Naive thymus-derived CD4-positive, alpha-beta T cell (primary cell): ENCODE measurements at regions not wholly inside any gene's neighbourhood (a gene's known extent, or its start where the extent isn't known, plus 50 kb on each side); places are given as distances from the start of the nearest gene placed in this dataset.

Experiments used
- ATAC-seq: fragments of 150-1000 bp; cut with Tn5 transposase; 2 replicates; pipeline ENCODE4 v1.10.0; 2021; ENCODE audit warnings: mild to moderate bottlenecking, moderate library complexity
- CTCF ChIA-PET: fragments of 350-600 bp; sonication (Branson Sonifier 250); formaldehyde crosslinking; loops from one replicate; lab custom pipeline; 2021; ENCODE audit warnings: antibody characterized with exemption; lab: Charles Lee
- POLR2A ChIA-PET: fragments of 350-600 bp; sonication (Branson Sonifier 250); formaldehyde crosslinking; loops from one replicate; lab custom pipeline; 2021; ENCODE audit warnings: antibody characterized with exemption, inconsistent platforms; lab: Charles Lee
- DNase-seq, 9 donors: peaks; one replicate each; pipeline versions ENCODE4 v3.0.0 to v3.0.0-alpha.2; 2020 to 2022; ENCODE audit warnings: mixed read lengths in 1 of 9
- H3K27ac ChIP-seq: one replicate; pipeline ENCODE4 v1.7.0; 2013; ENCODE audit warnings: mild to moderate bottlenecking, low read depth, low read length, moderate library complexity
- H3K27me3 ChIP-seq, 2 donors: one replicate each; pipeline ENCODE4 v1.7.0; 2013; ENCODE audit warnings: low read length in 2 of 2, mild to moderate bottlenecking in 2 of 2, moderate library complexity in 2 of 2; ENCODE audit not compliant: control insufficient read depth in 2 of 2, insufficient read depth in 2 of 2
- H3K36me3 ChIP-seq, 3 experiments: 1 replicate in 2 of 3; 2 replicates in 1 of 3; pipeline ENCODE4 v1.7.0; 2013; ENCODE audit warnings: low read length in 3 of 3, mild to moderate bottlenecking in 3 of 3, moderate library complexity in 1 of 3; ENCODE audit not compliant: insufficient read depth in 3 of 3, control insufficient read depth in 2 of 3
- H3K4me1 ChIP-seq, 2 donors: one replicate each; pipeline ENCODE4 v1.7.0; 2013; ENCODE audit warnings: low read length in 2 of 2, mild to moderate bottlenecking in 2 of 2, moderate library complexity in 1 of 2; ENCODE audit not compliant: control insufficient read depth in 2 of 2, insufficient read depth in 2 of 2
- H3K4me3 ChIP-seq: 2 replicates; pipeline ENCODE4 v1.7.0; 2013; ENCODE audit warnings: mild to moderate bottlenecking, low read length
- H3K9me3 ChIP-seq, 3 experiments: 1 replicate in 2 of 3; 2 replicates in 1 of 3; pipeline ENCODE4 v1.7.0; 2013; ENCODE audit warnings: low read length in 3 of 3; ENCODE audit not compliant: control insufficient read depth in 2 of 3
- H3K27ac Mint-ChIP-seq, 9 donors: one replicate each; pipeline ENCODE4 v1.8.0; 2020 to 2022; ENCODE audit warnings: mixed read lengths in 9 of 9, mild to moderate bottlenecking in 8 of 9, moderate library complexity in 5 of 9, inconsistent platforms in 2 of 9
- H3K27me3 Mint-ChIP-seq, 5 donors: one replicate each; pipeline ENCODE4 v1.8.0; 2021 to 2022; ENCODE audit warnings: mixed read lengths in 5 of 5, mild to moderate bottlenecking in 1 of 5
- H3K36me3 Mint-ChIP-seq, 5 donors: one replicate each; pipeline ENCODE4 v1.8.0; 2020 to 2022; ENCODE audit warnings: mixed read lengths in 5 of 5, mild to moderate bottlenecking in 3 of 5, inconsistent platforms in 1 of 5
- H3K4me1 Mint-ChIP-seq, 7 donors: one replicate each; pipeline ENCODE4 v1.8.0; 2020 to 2022; ENCODE audit warnings: mixed read lengths in 7 of 7, mild to moderate bottlenecking in 3 of 7, inconsistent platforms in 1 of 7
- H3K4me3 Mint-ChIP-seq, 10 donors: one replicate each; pipeline ENCODE4 v1.8.0; 2020 to 2022; ENCODE audit warnings: mild to moderate bottlenecking in 10 of 10, mixed read lengths in 10 of 10, moderate library complexity in 6 of 10, inconsistent platforms in 2 of 10
- H3K9me3 Mint-ChIP-seq, 11 donors: one replicate each; pipeline ENCODE4 v1.8.0; 2020 to 2022; ENCODE audit warnings: mixed read lengths in 11 of 11, mild to moderate bottlenecking in 4 of 11, inconsistent platforms in 1 of 11, moderate library complexity in 1 of 11
- intact Hi-C, 2 donors: fragments of 100-400 bp; cut with micrococcal nuclease; formaldehyde crosslinking; loops; one replicate each; pipeline ENCODE4 v1.15.1; 2023

DNA sequence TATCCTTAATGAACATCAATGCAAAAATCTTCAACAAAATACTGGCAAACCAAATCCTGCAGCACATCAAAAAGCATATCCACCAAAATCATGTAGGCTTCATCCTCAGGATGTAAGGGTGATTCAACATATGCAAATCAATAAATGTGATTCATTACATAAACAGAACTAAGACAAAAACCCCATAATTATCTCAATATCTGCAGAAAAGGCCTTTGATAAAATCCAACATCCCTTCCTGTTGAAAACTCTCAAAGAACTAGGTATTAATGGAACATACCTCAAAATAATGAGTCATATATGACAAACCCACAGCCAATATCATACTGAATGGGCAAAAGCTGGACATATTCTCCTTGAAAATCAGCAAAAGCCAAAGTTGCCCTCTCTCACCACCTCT, 54.6 kb upstream of the DEPDC1 start:
- Histone ChIP-seq H3K4me3 (no peak overlapping the region), H3K4me1 (no peaks in the 10 kb centered on the region), H3K9me3 (no peaks in the 10 kb centered on the region), H3K36me3 (no peaks in the 10 kb centered on the region), H3K27me3 (no peaks in the 10 kb centered on the region), H3K27ac (no peak overlapping the region)
- ChIA-PET CTCF (interaction anchor here (0.6 kb wide), 1 partner anchor 160 kb away, joined by 3 read pairs; no protein-coding TSS in a partner anchor), POLR2A (no interaction called here)
- Mint-ChIP-seq H3K27me3 (peaks cover 0 to 4% (median 0%) of the 10 kb centered on the region in 5 donors), H3K9me3 (peaks cover 5 to 59% (median 11%) of the 10 kb centered on the region in 11 donors), H3K4me3 (no peak overlapping the region), H3K4me1 (no peaks in the 10 kb centered on the region), H3K36me3 (peaks cover 0 to 5% (median 0%) of the 10 kb centered on the region in 5 donors), H3K27ac (no peak overlapping the region)
- DNase-seq (no peak), ATAC-seq (no peak)
- intact Hi-C loops: no loop called here

DNA sequence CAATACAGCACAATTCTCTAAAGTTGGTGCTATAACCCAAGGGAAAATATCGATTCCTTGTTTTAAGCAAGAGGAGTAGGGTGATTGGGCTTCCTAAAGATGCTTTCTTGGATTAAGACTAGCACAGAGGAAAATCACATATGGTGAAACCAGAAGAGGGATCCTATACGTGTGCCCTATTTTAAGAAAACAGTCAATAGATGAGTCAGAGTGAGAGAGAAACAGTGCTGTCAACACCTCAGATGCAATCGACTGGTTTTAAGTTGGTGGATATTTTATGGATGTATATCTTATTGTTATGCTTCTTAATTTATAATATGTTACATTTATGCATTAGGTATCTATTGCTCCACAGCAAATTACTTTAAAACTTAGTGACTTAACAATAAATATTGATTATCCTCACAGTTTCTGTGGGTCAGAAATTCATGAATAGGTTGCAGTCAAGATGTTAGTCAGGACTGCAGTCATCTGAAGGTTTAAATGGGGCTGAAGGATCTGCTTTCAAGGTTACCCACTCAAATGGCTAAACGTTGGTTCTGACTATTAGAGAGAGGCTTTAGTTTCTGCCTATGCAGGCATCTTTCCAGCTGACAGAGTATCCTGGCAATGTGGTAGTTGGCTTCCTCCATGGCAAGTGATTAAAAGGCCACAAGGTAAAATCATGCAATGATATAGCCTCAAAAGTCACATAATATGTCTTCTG, 61.6 kb upstream of the DEPDC1 start:
- Histone ChIP-seq H3K9me3 (no peaks in the 10 kb centered on the region), H3K4me1 (no peaks in the 10 kb centered on the region), H3K36me3 (no peaks in the 10 kb centered on the region), H3K27ac (no peak overlapping the region), H3K27me3 (no peaks in the 10 kb centered on the region), H3K4me3 (no peak overlapping the region)
- Mint-ChIP-seq H3K36me3 (peaks cover 0 to 2% (median 0%) of the 10 kb centered on the region in 5 donors), H3K27me3 (peaks cover 0 to 6% (median 0%) of the 10 kb centered on the region in 5 donors), H3K4me1 (no peaks in the 10 kb centered on the region), H3K9me3 (peaks cover 0 to 27% (median 6%) of the 10 kb centered on the region in 11 donors), H3K27ac (no peak overlapping the region), H3K4me3 (no peak overlapping the region)
- ChIA-PET POLR2A (no interaction called here), CTCF (no interaction called here)
- ATAC-seq: no peak
- intact Hi-C loops: no loop called here
- no peak for DNase-seq

DNA sequence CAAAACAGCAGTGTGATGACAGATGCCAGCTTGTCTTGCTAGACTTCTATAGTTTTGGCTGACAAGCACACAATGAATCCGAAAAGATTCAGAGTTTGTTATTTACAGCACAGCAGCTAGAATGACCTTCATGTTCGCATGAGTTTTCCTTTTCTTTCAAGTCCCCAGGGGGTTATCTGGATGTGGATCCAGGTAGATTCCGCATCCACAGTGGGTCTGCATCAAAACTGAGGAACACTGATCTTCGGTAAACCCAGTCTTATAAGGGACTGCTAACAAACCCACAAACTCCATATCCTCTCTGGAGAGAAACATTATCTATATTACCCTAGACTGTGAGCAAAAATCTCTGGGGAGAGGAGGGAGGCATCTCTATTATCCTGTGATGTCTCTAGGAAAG, 69.0 kb upstream of the DEPDC1 start:
- H3K4me3 ChIP-seq: no peak overlapping the region
- intact Hi-C loops: no loop called here
- Mint-ChIP-seq H3K36me3 (no peaks in the 10 kb centered on the region), H3K9me3 (peaks cover 0 to 14% (median 2%) of the 10 kb centered on the region in 11 donors), H3K27ac (no peak overlapping the region), H3K4me1 (no peaks in the 10 kb centered on the region), H3K27me3 (peaks cover 0 to 12% (median 0%) of the 10 kb centered on the region in 5 donors), H3K4me3 (no peak overlapping the region)
- no peak for DNase-seq
- no peaks in the 10 kb centered on the region for H3K9me3 ChIP-seq
- H3K27ac ChIP-seq: no peak overlapping the region
- no peak for ATAC-seq
- CTCF ChIA-PET: no interaction called here
- POLR2A ChIA-PET: no interaction called here
- H3K36me3 ChIP-seq: no peaks in the 10 kb centered on the region
- no peaks in the 10 kb centered on the region for H3K27me3 ChIP-seq
- no peaks in the 10 kb centered on the region for H3K4me1 ChIP-seq

DNA sequence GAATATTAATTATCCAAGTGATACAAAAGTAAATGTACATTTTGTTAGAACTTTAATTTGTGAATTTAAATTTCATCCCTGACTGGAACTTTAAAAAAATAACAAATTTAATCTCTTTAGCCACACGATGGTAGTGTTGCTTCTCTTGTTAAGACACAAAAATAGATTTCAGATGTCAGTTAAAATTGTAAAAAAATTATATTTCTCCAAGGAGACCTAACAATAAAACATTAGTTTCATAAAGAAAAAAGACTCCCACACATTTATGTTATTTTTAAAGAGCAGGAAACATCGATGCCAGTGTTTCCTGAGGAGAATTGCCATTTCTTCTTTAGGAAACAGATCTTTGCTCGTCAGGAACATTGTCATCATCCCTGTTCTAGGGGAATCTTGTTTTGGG, 74.0 kb upstream of the DEPDC1 start:
- ATAC-seq (no peak), DNase-seq (no peak)
- Histone ChIP-seq H3K4me1 (no peaks in the 10 kb centered on the region), H3K27me3 (no peaks in the 10 kb centered on the region), H3K36me3 (no peaks in the 10 kb centered on the region), H3K4me3 (no peak overlapping the region), H3K9me3 (no peaks in the 10 kb centered on the region), H3K27ac (no peak overlapping the region)
- H3K9me3 Mint-ChIP-seq: peaks cover 0 to 7% (median 2%) of the 10 kb centered on the region in 11 donors
- no peaks in the 10 kb centered on the region for H3K4me1 Mint-ChIP-seq
- intact Hi-C loops: no loop called here
- ChIA-PET CTCF (no interaction called here), POLR2A (no interaction called here)
- no peak overlapping the region for H3K27ac Mint-ChIP-seq
- H3K36me3 Mint-ChIP-seq: no peaks in the 10 kb centered on the region
- H3K27me3 Mint-ChIP-seq: peaks cover 0 to 6% (median 0%) of the 10 kb centered on the region in 5 donors
- no peak overlapping the region for H3K4me3 Mint-ChIP-seq

DNA sequence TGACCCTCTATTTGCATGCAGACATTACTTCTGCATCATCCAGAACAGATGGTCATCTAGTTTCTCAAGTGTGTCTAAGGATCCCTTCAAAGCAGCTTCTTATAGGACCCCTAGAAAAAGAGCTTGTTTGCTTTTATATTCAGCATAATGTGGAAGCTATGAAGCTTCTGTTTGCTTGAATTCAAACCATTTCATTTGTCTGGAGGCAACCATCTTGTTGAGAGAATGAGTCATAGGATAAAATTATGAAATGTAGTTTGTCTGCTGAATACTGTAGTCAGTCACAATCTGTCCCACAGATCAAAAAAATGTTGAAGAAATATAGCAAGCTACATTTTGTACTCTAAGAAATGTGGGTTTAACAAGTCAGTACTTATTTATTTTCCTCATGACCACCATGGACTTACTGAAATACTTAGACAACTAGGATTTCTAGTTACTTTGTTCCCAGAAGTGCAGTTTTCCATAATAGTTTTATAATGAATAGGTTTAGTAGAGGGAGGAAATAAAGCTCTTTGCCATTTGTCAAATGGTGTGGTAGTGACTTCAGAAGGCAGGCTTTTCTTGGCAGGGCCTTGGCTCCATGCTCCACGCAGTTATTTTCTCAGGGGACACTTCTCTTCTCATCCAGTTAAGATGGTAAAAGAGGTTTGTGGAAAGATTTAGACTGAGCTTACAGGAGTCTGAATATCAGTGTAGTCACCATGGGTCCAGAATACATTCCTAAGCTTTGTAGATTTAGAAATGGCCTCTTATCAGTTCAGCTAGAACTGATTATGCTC, 74.8 kb upstream of the DEPDC1 start:
- H3K27me3 ChIP-seq: no peaks in the 10 kb centered on the region
- no peaks in the 10 kb centered on the region for H3K4me1 ChIP-seq
- no peak overlapping the region for H3K27ac ChIP-seq
- CTCF ChIA-PET: no interaction called here
- Mint-ChIP-seq H3K27me3 (peaks cover 0 to 6% (median 0%) of the 10 kb centered on the region in 5 donors), H3K36me3 (no peaks in the 10 kb centered on the region), H3K4me3 (no peak overlapping the region), H3K4me1 (no peaks in the 10 kb centered on the region), H3K9me3 (peaks cover 0 to 7% (median 2%) of the 10 kb centered on the region in 11 donors), H3K27ac (no peak overlapping the region)
- H3K36me3 ChIP-seq: no peaks in the 10 kb centered on the region
- no peaks in the 10 kb centered on the region for H3K9me3 ChIP-seq
- ATAC-seq: no peak
- DNase-seq: no peak
- intact Hi-C loops: no loop called here
- H3K4me3 ChIP-seq: no peak overlapping the region
- POLR2A ChIA-PET: no interaction called here

DNA sequence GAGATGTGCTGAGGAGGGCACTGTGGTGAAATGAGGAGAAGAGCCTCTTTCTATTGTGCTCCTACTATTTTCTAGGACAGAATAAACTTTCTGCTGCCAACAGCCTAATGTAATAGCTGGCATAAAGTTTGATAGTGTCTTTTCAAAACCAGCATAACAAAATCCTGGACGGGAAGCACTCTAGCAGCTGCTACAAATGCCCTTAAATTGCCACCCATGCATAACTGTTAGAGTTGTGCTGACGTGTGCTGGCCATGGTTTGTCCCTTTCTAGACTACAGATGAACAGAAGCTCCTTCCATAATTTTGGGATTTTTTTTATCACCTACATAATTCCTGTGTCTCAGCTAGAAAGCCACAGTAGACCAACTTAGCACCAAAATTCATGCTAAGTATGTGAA, 88.5 kb upstream of the DEPDC1 start:
- no peak for ATAC-seq
- intact Hi-C loops: no loop called here
- Mint-ChIP-seq H3K36me3 (no peaks in the 10 kb centered on the region), H3K9me3 (peaks cover 3 to 32% (median 8%) of the 10 kb centered on the region in 11 donors), H3K27ac (no peak overlapping the region), H3K27me3 (no peaks in the 10 kb centered on the region), H3K4me1 (no peaks in the 10 kb centered on the region), H3K4me3 (no peak overlapping the region)
- Histone ChIP-seq H3K4me3 (no peak overlapping the region), H3K4me1 (no peaks in the 10 kb centered on the region), H3K36me3 (no peaks in the 10 kb centered on the region), H3K9me3 (no peaks in the 10 kb centered on the region), H3K27ac (no peak overlapping the region), H3K27me3 (no peaks in the 10 kb centered on the region)
- ChIA-PET POLR2A (no interaction called here), CTCF (no interaction called here)
- DNase-seq: no peak
